OCI-LY1 (cell line): ENCODE measurements at regions not wholly inside any gene's neighbourhood (a gene's known extent, or its start where the extent isn't known, plus 50 kb on each side); places are given as distances from the start of the nearest gene placed in this dataset.

ENCODE experiments used
- CTCF ChIP-seq: fragments of 200-600 bp; sonication (generic), shearing (Covaris generic); IDR thresholded peaks from 2 replicates; pipeline ENCODE4 v1.5.1; 2017; ENCODE audit warnings: mild to moderate bottlenecking, antibody characterized with exemption, low read length, moderate library complexity, mixed read lengths
- EZH2 ChIP-seq: fragments of 200-600 bp; sonication (generic), shearing (Covaris generic); IDR thresholded peaks from 2 replicates; pipeline ENCODE4 v1.8.0; 2017; ENCODE audit warnings: borderline replicate concordance, mixed run types, mild to moderate bottlenecking, antibody characterized with exemption, low read length, moderate library complexity, mixed read lengths

- TF ChIP-seq CTCF (peak; percentile 67), EZH2 (no peak)
Observed at GRCh38 chr5:44536650-44537260, 147.5 kb upstream of the FGF10 start.
